Putamen (tissue), 1 donor: ENCODE measurements at regions not wholly inside any gene's neighbourhood (a gene's known extent, or its start where the extent isn't known, plus 50 kb on each side); places are given as distances from the start of the nearest gene placed in this dataset.
"Not testable (repeated sequence)": the region's sequence is repeated elsewhere in the genome, so short reads cannot be mapped to it uniquely, and the experiment has no call there.

Source experiments
- DNase-seq: peaks from one replicate; pipeline ENCODE4 v3.0.0-alpha.2; 2016; ENCODE audit warnings: low spot score

DNA sequence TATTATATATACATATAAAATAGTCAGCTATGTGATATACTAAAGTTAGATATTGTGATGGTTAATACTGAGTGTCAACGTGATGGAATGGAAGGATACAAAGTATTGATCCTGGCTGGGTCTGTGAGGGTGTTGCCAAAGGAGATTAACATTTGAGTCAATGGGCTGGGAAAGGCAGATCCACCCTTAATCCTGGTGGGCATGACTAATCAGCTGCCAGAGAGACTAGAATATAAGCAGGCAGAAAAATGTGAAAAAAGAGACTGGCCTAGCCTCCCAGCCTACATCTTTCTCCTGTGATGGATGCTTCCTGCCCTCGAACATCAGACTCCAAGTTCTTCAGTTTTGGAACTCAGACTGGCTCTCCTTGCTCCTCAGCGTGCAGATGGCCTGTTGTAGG, 321.6 kb upstream of the NT5E start:
- DNase-seq = not testable (repeated sequence)

GRCh38 chr6:85127696-85128243, 322.1 kb upstream of the NT5E start:
- DNase-seq = no peak

DNA sequence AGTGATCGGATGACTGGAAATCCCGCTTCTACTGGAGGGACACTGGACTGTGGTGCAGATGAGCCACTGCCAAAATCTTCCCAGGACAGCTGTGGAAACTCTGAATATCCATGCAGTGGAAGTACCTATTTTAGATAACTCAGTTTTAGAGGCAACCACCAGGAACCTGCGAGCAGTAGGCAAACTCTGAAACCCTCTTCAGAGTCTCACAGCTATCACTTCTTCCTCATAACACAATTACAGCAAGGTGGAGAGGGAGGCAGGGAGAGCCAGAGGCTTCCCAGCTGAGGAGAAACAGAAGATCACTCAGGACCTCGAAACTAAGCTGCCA, 322.8 kb upstream of the NT5E start:
- no peak for DNase-seq

- no peak for DNase-seq
These were observed 323.3 kb upstream of the NT5E start for GRCh38 chr6:85126485-85127167.

GRCh38 chr6:85125526-85125925, 324.4 kb upstream of the NT5E start:
- no peak for DNase-seq

DNA sequence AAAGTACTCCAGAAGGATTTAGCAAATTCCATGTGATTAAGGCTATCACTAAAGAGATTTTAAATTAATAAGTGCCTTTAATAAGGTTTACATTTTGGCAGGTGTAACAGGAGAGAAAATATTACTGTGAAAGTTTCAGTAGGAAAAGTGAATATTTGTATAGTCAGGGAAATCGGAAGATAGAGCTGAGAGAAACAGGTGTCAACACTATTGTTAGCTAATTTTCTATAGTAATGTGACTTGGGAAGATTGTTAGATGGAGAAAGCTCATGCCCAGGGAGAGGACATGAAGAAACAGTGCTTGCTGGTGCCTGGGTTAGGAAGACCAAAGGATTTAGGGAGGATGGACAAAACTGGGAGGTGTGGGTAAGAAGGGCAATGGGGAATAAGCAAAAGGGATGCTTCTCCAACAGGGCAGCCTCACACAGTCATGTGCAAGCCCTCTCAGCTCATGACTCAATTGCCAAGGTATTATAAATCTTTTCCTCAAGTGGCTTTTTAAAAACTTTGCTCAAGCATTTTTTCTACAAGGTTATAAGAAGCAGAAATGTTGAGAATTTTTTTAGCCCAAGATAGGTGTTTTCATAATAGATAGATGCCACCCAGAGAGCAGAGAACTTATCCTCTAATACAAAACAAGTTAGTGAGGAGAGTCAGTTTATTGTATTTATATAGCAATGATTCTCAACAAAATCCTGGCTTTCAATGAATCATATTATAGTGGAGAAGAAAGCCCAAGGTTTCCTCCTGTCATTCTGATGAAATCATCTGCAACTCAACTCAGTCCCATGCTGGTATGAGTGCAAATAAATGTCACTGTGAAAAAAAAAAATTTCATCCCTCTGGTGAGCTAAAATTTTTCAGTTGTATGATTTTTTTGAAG, 325.2 kb upstream of the NT5E start:
- DNase-seq = no peak

DNA sequence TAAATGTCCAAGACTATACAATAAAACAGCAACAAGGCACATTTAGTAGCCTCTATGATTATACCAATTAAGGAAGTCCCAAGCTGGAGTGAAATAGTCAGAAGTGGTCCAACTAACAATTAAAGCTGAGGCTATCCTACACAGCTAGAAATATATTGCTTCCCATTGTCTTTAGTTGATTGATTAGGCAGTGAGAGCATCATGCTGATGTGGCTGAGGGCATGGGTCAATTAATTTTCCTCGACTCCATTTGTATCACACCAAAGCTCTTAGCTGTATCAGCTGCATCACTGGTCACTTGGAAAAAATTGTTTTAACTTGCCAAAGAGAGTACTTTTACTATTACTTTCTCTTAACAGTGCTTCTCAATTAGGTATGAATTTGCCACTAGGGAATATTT, 328.7 kb upstream of the NT5E start:
- DNase-seq = no peak

GRCh38 chr6:85118652-85119235, 331.1 kb upstream of the NT5E start:
- DNase-seq = no peak

- no peak for DNase-seq
These were observed 331.6 kb upstream of the NT5E start for GRCh38 chr6:85118233-85118632.

DNA sequence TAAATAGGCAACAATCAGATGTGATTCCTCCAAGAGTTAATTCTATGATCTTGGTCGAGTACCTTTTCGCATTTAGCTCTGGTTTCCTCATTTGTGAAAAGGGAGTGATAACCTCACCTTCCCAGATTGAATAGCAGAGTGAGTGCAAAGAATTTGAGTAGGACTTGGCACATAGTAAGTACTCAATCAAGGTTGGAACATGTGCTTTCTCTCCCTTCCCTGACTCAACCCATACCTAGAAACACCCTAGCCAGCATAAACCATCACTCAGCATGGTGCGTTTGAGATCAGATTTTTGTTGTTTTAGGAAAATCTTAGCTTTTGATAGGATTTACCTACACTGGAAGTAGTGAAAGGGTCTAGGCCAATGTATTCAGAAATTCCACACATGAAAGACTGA, 333.4 kb upstream of the NT5E start:
- no peak for DNase-seq

DNA sequence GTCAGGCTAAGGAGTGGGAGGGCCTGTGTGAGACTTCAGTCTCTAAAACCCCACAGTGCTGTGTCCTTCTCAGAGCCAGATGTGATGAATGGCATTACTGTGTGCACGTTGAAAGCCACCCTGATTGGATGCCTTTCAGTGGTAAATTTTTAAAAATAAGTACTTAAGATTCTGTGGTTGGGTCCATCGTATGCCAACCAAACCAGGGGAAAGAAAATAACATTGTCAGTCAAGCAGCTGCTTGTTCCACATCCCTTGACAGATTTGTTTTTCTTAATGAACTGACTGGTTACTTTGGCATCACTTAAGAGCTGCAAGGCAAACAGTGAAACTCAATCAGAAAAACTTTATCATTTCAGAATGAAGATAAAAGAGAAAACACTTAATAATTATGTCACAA, 334.0 kb upstream of the NT5E start:
- no peak for DNase-seq

GRCh38 chr6:85115376-85115775, 334.5 kb upstream of the NT5E start:
- DNase-seq = no peak

GRCh38 chr6:85114581-85114935, 335.3 kb upstream of the NT5E start:
- no peak for DNase-seq

DNA sequence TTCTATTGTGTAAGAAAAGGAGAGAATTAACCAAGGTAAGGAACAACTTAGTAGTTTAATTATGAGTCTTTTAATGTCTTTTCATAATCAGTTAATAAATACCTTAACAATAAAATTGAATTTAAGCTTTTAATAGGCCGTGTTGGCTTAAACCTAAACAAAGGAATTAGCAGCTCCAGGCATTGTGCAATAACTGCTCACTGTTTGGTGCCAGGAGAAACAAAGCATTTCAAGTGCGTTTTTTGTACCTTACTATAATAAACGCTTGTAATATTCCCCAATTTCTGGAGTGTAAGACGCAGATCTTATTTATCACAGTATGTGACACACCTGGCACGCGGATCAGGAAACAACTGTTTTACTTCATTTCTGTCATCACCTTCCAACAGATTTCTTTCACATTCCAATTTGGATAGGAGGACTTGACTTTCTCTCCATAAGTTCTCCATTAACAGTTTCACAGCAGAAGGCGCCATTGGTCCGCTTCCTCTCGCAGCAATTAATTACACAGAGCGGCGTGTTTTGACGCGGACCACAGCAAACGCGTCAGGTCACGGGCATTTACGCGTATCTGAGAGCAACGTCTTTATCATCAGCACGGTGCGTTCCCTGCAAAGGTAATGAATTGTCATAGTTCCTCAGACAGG, 335.8 kb upstream of the NT5E start:
- DNase-seq = no peak

GRCh38 chr6:85112540-85112939, 337.3 kb upstream of the NT5E start:
- DNase-seq = no peak

GRCh38 chr6:85111481-85112011, 338.3 kb upstream of the NT5E start:
- no peak for DNase-seq

DNA sequence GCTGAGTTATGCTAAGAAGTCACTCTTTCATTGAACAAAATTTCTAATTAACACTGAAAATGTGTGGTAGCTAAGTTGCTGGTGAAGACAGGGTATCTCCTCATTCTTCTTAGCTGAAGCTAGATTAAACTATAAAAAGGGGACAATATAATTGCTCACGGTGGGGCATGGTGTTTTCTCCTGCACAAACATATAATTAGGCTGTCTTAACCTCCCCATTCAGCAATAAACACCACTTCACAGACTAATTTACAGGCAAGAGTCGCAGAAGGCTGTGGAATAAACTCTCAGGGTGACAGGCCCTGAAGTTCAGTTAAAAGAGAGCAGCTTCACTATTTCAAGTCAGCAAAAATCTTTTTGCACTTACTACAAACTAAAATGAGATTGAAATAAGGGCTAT, 338.9 kb upstream of the NT5E start:
- DNase-seq = no peak

DNA sequence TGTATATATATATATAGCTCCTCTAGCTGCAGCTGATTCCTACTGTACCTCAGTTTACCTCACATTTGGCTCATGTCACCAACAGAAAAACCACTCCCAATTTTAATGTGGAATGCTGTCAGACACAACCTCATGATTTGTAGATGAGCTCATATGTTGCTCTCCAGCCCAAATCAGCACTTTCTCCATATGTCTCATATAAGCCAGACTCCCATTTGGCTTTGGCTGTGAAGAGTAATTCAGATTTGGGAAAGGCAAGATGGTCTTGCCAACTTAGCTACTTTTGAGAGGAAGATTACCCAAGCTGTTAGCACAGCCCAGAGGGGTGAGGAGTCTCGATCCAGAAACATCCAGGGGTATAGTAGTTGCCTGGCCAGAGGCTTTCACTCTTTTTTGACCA, 342.2 kb upstream of the NT5E start:
- no peak for DNase-seq

DNA sequence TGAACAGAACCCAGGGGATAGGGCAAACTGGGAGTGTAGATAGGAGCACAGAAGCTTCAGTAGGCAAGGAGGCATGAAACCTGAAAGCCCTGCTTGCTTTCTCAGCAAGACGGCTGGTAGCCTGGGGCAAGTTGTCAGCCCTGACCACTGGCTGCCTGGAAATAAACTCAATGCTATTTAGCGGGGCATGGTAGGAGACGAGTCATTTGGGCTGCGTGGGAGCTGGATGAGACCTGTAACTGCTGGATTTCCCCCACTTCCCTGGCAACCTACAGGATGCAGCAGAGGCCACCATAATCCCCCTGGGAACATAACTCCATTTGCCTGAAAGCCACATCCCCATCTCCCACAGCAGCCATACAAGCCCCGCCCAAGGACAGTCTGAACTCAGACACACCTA, 332.6 kb upstream of the TBX18 start:
- DNase-seq = no peak

DNA sequence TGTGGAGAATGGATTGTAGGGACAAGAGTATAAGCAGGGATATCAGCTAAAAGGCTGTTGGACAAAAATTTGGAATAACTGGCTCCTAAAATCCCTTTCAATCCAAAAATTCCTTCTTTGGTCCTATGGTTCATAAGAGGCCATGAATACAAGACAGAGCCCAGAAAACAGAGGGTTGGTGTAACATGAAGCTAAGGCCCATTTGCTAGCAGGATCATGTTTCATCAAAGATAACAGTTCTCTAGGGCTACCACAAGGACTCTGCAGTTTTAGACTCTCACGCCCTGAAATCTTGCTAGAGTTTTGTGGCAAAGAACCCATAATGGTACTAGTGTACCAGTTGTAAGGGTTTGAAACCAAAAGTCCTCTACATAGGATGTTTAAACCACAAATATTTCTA, 327.8 kb upstream of the TBX18 start:
- no peak for DNase-seq

- no peak for DNase-seq
These were observed 324.9 kb upstream of the TBX18 start for GRCh38 chr6:85089255-85089654.

GRCh38 chr6:85085875-85086274, 321.5 kb upstream of the TBX18 start:
- DNase-seq = no peak
